IPS-NIHi7 (cell line): ENCODE measurements at regions not wholly inside any gene's neighbourhood (a gene's known extent, or its start where the extent isn't known, plus 50 kb on each side); places are given as distances from the start of the nearest gene placed in this dataset.

ENCODE experiments used
- DNase-seq: peaks from one replicate; pipeline ENCODE4 v3.0.0; 2012; ENCODE audit warnings: mixed read lengths; ENCODE audit errors: extremely low spot score

- no peak for DNase-seq
Observed at GRCh38 chr16:85971902-85972638, 73.1 kb downstream of the IRF8 start.

GRCh38 chr16:85974428-85975375 is 75.7 kb downstream of the IRF8 start:
- DNase-seq: no peak

GRCh38 chr16:85975451-85975981 is 76.6 kb downstream of the IRF8 start:
- no peak for DNase-seq

GRCh38 chr16:85978291-85978775 is 79.4 kb downstream of the IRF8 start:
- no peak for DNase-seq

GRCh38 chr16:85978976-85979375 is 80.0 kb downstream of the IRF8 start:
- no peak for DNase-seq

- no peak for DNase-seq
Observed at GRCh38 chr16:85979605-85980004, 80.6 kb downstream of the IRF8 start.

GRCh38 chr16:85980686-85981085 is 81.7 kb downstream of the IRF8 start:
- no peak for DNase-seq

GRCh38 chr16:85981826-85982562 is 83.0 kb downstream of the IRF8 start:
- no peak for DNase-seq

GRCh38 chr16:85982563-85982939 is 83.6 kb downstream of the IRF8 start:
- DNase-seq: no peak

GRCh38 chr16:85983064-85983463 is 84.1 kb downstream of the IRF8 start:
- DNase-seq: no peak

- DNase-seq: no peak
Observed at GRCh38 chr16:85983606-85984230, 84.8 kb downstream of the IRF8 start.

GRCh38 chr16:85984231-85984880 is 85.4 kb downstream of the IRF8 start:
- no peak for DNase-seq

- DNase-seq: no peak
Observed at GRCh38 chr16:85984947-85985451, 86.0 kb downstream of the IRF8 start.

- DNase-seq: peak; percentile 97
Observed at GRCh38 chr16:85986931-85987749, 88.2 kb downstream of the IRF8 start.

- no peak for DNase-seq
Observed at GRCh38 chr16:85987750-85988078, 88.8 kb downstream of the IRF8 start.

GRCh38 chr16:85988306-85988705 is 89.3 kb downstream of the IRF8 start:
- no peak for DNase-seq

- DNase-seq: no peak
Observed at GRCh38 chr16:85988723-85989313, 89.9 kb downstream of the IRF8 start.

- DNase-seq: no peak
Observed at GRCh38 chr16:85989376-85989775, 90.4 kb downstream of the IRF8 start.

GRCh38 chr16:85989863-85990643 is 91.1 kb downstream of the IRF8 start:
- DNase-seq: no peak
